ENCODE measurements at regions not wholly inside any gene's neighbourhood (a gene's known extent, or its start where the extent isn't known, plus 50 kb on each side); places are given as distances from the start of the nearest gene placed in this dataset.
"Not testable (repeated sequence)": the region's sequence is repeated elsewhere in the genome, so short reads cannot be mapped to it uniquely, and the experiment has no call there.

DNA sequence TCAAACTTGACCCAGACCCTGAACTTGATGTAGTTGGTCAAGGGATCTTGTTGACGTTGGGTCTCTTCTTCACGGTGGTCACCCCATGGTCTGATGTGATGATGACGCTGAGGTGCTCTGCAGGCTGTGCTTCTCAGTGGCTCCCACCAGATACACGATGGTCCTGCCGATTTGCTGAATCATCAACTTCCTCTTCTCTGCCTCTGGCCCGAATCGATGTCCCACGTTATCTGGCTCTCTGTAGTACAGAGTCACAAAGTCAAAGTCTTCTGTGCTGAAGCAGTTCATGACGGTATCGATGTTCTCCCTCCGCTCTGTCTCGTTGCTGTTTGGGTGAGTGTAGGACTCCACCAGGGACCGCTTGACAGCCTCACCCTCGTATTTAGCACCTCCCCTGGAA is 58.5 kb upstream of the ZNF195 start:
- H3K27ac ChIP-seq (ENCODE audit: insufficient read depth in 1 of 2, low read depth in 1 of 2, low read length in 2 of 2, poor library complexity in 1 of 2, severe bottlenecking in 2 of 2); CTCF ChIA-PET: not testable (repeated sequence)
- peak; percentile 54 to 90 (median 76) for DNase-seq

DNA sequence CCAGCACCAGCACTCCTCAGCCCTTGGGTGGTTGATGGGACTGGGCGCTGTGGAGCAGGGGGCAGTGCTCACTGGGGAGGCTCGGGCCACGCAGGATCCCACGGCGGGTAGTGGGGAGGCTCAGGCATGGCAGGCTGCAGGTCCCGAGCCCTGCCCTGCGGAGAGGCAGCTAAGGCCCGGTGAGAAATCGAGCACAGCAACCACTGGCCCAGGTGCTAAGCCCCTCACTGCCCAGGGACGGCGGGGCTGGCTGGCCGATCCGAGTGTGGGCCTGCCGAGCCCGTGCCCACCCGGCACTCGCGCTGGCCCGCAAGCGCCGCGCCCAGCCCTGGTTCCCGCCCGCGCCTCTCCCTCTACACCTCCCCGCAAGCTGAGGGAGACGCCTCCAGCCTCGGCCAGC is 56.0 kb upstream of the ZNF195 start:
- POLR2A ChIA-PET = no interaction called here
- no peaks in the 10 kb centered on the region for H3K27me3 ChIP-seq (replicated peaks in 2 of 5; ENCODE audit: control insufficient read depth in 4 of 5, insufficient read depth in 5 of 5, low read length in 4 of 5)
- no peaks in the 10 kb centered on the region for H3K36me3 ChIP-seq (ENCODE audit: control insufficient read depth in 4 of 4, insufficient read depth in 4 of 4, low read length in 3 of 4)
- no peak for DNase-seq
- CTCF ChIA-PET = no interaction called here
- H3K27ac ChIP-seq (ENCODE audit: insufficient read depth in 1 of 2, low read depth in 1 of 2, low read length in 2 of 2, poor library complexity in 1 of 2, severe bottlenecking in 2 of 2) = no peak overlapping the region
- 95% methylated on average over 21 of the region's 28 CpGs for WGBS (ENCODE audit: insufficient coverage)
- no peaks in the 10 kb centered on the region for H3K9me3 ChIP-seq (ENCODE audit: control extremely low read depth in 1 of 5, control insufficient read depth in 4 of 5, insufficient read depth in 2 of 5, low read depth in 1 of 5, low read length in 4 of 5)
- no peak overlapping the region for H3K4me3 ChIP-seq (ENCODE audit: control insufficient read depth in 1 of 7, extremely low read depth in 1 of 7, insufficient read depth in 4 of 7, low read depth in 2 of 7, low read length in 6 of 7)
- H3K4me1 ChIP-seq (ENCODE audit: control extremely low read depth in 1 of 4, control insufficient read depth in 4 of 4, insufficient read depth in 4 of 4, low read length in 3 of 4) = peaks cover 0 to 7% (median 7%) of the 10 kb centered on the region in 4 experiments

More for the DNA sequence above, 58.5 kb upstream of the ZNF195 start:
- POLR2A ChIA-PET; H3K9me3 ChIP-seq (ENCODE audit: control extremely low read depth in 1 of 5, control insufficient read depth in 4 of 5, insufficient read depth in 2 of 5, low read depth in 1 of 5, low read length in 4 of 5); H3K4me3 ChIP-seq (ENCODE audit: control insufficient read depth in 1 of 7, extremely low read depth in 1 of 7, insufficient read depth in 4 of 7, low read depth in 2 of 7, low read length in 6 of 7); H3K27me3 ChIP-seq (replicated peaks in 2 of 5; ENCODE audit: control insufficient read depth in 4 of 5, insufficient read depth in 5 of 5, low read length in 4 of 5); H3K36me3 ChIP-seq (ENCODE audit: control insufficient read depth in 4 of 4, insufficient read depth in 4 of 4, low read length in 3 of 4); H3K4me1 ChIP-seq (ENCODE audit: control extremely low read depth in 1 of 4, control insufficient read depth in 4 of 4, insufficient read depth in 4 of 4, low read length in 3 of 4): not testable (repeated sequence)
- WGBS (ENCODE audit: insufficient coverage) = 21% methylated on average over 4 of the region's 14 CpGs

DNA sequence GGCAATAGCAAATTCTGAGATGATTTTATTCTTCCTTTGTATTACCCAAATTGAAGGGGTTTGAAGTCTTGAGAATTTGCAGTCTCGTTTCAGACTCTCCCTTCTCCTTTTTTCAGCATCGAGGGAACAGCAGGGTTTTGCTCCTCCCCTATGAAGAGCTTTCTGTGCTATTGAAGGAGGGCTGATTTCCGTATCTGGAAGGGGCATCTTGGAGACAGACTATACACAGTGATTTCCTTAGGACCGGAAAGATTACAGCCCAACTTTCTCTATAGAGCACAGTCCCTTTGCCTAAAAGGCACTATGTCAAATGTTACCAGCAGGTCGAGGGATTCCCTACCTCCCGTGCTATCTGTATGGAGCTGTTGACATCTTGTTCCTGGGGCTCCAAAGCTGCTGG is 50.2 kb upstream of the ZNF195 start:
- CTCF ChIA-PET; H3K4me3 ChIP-seq (ENCODE audit: control insufficient read depth in 1 of 7, extremely low read depth in 1 of 7, insufficient read depth in 4 of 7, low read depth in 2 of 7, low read length in 6 of 7); H3K27me3 ChIP-seq (replicated peaks in 2 of 5; ENCODE audit: control insufficient read depth in 4 of 5, insufficient read depth in 5 of 5, low read length in 4 of 5); POLR2A ChIA-PET; H3K9me3 ChIP-seq (ENCODE audit: control extremely low read depth in 1 of 5, control insufficient read depth in 4 of 5, insufficient read depth in 2 of 5, low read depth in 1 of 5, low read length in 4 of 5); DNase-seq; H3K4me1 ChIP-seq (ENCODE audit: control extremely low read depth in 1 of 4, control insufficient read depth in 4 of 4, insufficient read depth in 4 of 4, low read length in 3 of 4); H3K36me3 ChIP-seq (ENCODE audit: control insufficient read depth in 4 of 4, insufficient read depth in 4 of 4, low read length in 3 of 4); H3K27ac ChIP-seq (ENCODE audit: insufficient read depth in 1 of 2, low read depth in 1 of 2, low read length in 2 of 2, poor library complexity in 1 of 2, severe bottlenecking in 2 of 2): not testable (repeated sequence)
- 63% methylated on average over 5 of the region's 6 CpGs for WGBS (ENCODE audit: insufficient coverage)

All from common myeloid progenitor, CD34-positive (primary cell).